NOMO-1 (cell line): ENCODE measurements at regions not wholly inside any gene's neighbourhood (a gene's known extent, or its start where the extent isn't known, plus 50 kb on each side); places are given as distances from the start of the nearest gene placed in this dataset.

Experiments used
- DNase-seq, 2 experiments: peaks; one replicate each; lab custom pipeline; 2025; ENCODE audit not compliant: unreplicated experiment in 2 of 2; lab: John Stamatoyannopoulos, UW

GRCh38 chr4:182082910-182083309 is 160.3 kb upstream of the TENM3 start:
- DNase-seq = no peak

- DNase-seq = no peak
Measured at GRCh38 chr4:182083671-182084410, 159.4 kb upstream of the TENM3 start.

- DNase-seq = no peak
Measured at GRCh38 chr4:182085051-182085480, 158.1 kb upstream of the TENM3 start.

- DNase-seq = no peak
Measured at GRCh38 chr4:182089326-182089725, 153.9 kb upstream of the TENM3 start.

GRCh38 chr4:182090186-182090585 is 153.0 kb upstream of the TENM3 start:
- DNase-seq = no peak

- DNase-seq = no peak
Measured at GRCh38 chr4:182091128-182091527, 152.1 kb upstream of the TENM3 start.

- DNase-seq = no peak
Measured at GRCh38 chr4:182093431-182093831, 149.8 kb upstream of the TENM3 start.

- no peak for DNase-seq
Measured at GRCh38 chr4:182093935-182094334, 149.3 kb upstream of the TENM3 start.

- DNase-seq = no peak
Measured at GRCh38 chr4:182101618-182102017, 141.6 kb upstream of the TENM3 start.

GRCh38 chr4:182102576-182102975 is 140.6 kb upstream of the TENM3 start:
- no peak for DNase-seq

GRCh38 chr4:182103614-182104319 is 139.4 kb upstream of the TENM3 start:
- DNase-seq = no peak

- DNase-seq = no peak
Measured at GRCh38 chr4:182105416-182105815, 137.8 kb upstream of the TENM3 start.

GRCh38 chr4:182107931-182108330 is 135.3 kb upstream of the TENM3 start:
- DNase-seq = no peak

- no peak for DNase-seq
Measured at GRCh38 chr4:182111586-182111985, 131.6 kb upstream of the TENM3 start.

- no peak for DNase-seq
Measured at GRCh38 chr4:182113779-182114178, 129.4 kb upstream of the TENM3 start.

- DNase-seq = no peak
Measured at GRCh38 chr4:182124359-182124758, 118.8 kb upstream of the TENM3 start.

GRCh38 chr4:182126096-182126495 is 117.1 kb upstream of the TENM3 start:
- no peak for DNase-seq

- DNase-seq = no peak
Measured at GRCh38 chr4:182126603-182127002, 116.6 kb upstream of the TENM3 start.

GRCh38 chr4:182133033-182133432 is 110.2 kb upstream of the TENM3 start:
- no peak for DNase-seq

- no peak for DNase-seq
Measured at GRCh38 chr4:182134261-182134660, 108.9 kb upstream of the TENM3 start.

GRCh38 chr4:182136201-182136600 is 107.0 kb upstream of the TENM3 start:
- DNase-seq = no peak

- no peak for DNase-seq
Measured at GRCh38 chr4:182137343-182137742, 105.9 kb upstream of the TENM3 start.
